ENCODE measurements at regions not wholly inside any gene's neighbourhood (a gene's known extent, or its start where the extent isn't known, plus 50 kb on each side); places are given as distances from the start of the nearest gene placed in this dataset.

DNA sequence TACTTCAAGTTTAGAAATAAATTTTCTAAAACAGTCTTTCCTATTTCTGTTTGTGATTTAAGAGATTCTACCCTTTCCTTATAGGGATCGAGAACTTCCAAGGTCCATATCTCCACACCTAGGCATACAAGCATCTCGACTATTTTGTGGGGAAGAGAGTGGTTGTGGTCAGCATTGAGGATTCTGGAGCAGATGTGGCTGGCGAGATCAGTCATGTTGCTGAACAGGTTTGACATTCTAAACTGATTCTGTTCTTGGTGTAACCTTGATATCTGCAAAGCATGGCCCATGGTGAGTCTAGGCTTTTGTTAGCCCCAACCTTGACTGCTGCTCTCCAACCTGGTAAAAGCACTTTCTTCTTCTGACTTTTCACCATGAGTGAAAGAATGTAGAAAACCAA, 167.6 kb upstream of the POGK start:
- no peaks in the 10 kb centered on the region for H3K79me2 ChIP-seq (ENCODE audit: low read length)
- H3K27ac ChIP-seq (ENCODE audit: low read length), result no peak overlapping the region
- H4K20me1 ChIP-seq (ENCODE audit: insufficient read depth, low read length), result no peaks in the 10 kb centered on the region
- TF ChIP-seq, protein P1, sequence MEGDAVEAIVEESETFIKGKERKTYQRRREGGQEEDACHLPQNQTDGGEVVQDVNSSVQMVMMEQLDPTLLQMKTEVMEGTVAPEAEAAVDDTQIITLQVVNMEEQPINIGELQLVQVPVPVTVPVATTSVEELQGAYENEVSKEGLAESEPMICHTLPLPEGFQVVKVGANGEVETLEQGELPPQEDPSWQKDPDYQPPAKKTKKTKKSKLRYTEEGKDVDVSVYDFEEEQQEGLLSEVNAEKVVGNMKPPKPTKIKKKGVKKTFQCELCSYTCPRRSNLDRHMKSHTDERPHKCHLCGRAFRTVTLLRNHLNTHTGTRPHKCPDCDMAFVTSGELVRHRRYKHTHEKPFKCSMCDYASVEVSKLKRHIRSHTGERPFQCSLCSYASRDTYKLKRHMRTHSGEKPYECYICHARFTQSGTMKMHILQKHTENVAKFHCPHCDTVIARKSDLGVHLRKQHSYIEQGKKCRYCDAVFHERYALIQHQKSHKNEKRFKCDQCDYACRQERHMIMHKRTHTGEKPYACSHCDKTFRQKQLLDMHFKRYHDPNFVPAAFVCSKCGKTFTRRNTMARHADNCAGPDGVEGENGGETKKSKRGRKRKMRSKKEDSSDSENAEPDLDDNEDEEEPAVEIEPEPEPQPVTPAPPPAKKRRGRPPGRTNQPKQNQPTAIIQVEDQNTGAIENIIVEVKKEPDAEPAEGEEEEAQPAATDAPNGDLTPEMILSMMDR (IDR thresholded peaks at IDR 0.05; ENCODE audit: low read length), result no peak
- no peak for TF ChIP-seq EZH2phosphoT487 (IDR thresholded peaks at IDR 0.05; ENCODE audit: low read length)
- TF ChIP-seq EZH2 (optimal IDR thresholded peaks at IDR 0.05; ENCODE audit: low read depth, low read length), result no peak
- no peak overlapping the region for H3K4me3 ChIP-seq (ENCODE audit: low read length)
- no peak overlapping the region for H3K9ac ChIP-seq (ENCODE audit: low read length)
- no peak overlapping the region for H2AFZ ChIP-seq (ENCODE audit: low read length)
- no peak overlapping the region for H3K4me2 ChIP-seq (ENCODE audit: low read depth, low read length)
- H3K9me2 ChIP-seq (replicated peaks; ENCODE audit: insufficient read depth, low read length), result no peaks in the 10 kb centered on the region
- no peaks in the 10 kb centered on the region for H3K36me3 ChIP-seq (replicated peaks; ENCODE audit: insufficient read depth, low read length)
- DNase-seq, result no peak
- H3F3A ChIP-seq (ENCODE audit: insufficient read depth, low read length), result no peaks in the 10 kb centered on the region
- peaks cover 5% of the 10 kb centered on the region for H3K4me1 ChIP-seq (ENCODE audit: low read length)
- no peaks in the 10 kb centered on the region for H3K27me3 ChIP-seq (replicated peaks; ENCODE audit: insufficient read depth, low read length)
- H3K9me3 ChIP-seq (replicated peaks; ENCODE audit: insufficient read depth, low read length), result no peaks in the 10 kb centered on the region

DNA sequence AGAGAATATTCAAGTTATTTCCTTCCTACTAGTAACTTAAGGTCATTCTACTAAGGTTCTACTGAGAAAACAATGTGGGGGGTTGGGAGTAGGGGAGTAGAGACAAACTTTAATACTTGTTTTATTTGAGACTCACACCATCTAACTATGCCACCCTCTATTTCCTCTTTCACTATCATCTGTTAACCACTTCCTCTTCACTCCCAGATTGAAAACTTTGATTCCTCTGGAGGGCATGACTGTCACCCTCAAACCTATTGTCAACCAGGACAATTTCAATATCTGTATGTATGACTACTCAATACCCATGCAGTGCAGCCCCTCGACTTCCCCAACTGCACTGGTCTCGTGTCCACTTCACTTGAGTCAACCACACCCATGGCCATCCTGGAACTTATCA, 165.6 kb upstream of the POGK start:
- no peaks in the 10 kb centered on the region for H4K20me1 ChIP-seq (ENCODE audit: insufficient read depth, low read length)
- H3K4me1 ChIP-seq (ENCODE audit: low read length), result peaks cover 5% of the 10 kb centered on the region
- H3K9me2 ChIP-seq (replicated peaks; ENCODE audit: insufficient read depth, low read length), result no peaks in the 10 kb centered on the region
- TF ChIP-seq, protein P1 (IDR thresholded peaks at IDR 0.05; ENCODE audit: low read length), result no peak
- TF ChIP-seq EZH2 (optimal IDR thresholded peaks at IDR 0.05; ENCODE audit: low read depth, low read length) (no peak), EZH2phosphoT487 (IDR thresholded peaks at IDR 0.05; ENCODE audit: low read length) (no peak)
- no peaks in the 10 kb centered on the region for H3F3A ChIP-seq (ENCODE audit: insufficient read depth, low read length)
- no peaks in the 10 kb centered on the region for H3K36me3 ChIP-seq (replicated peaks; ENCODE audit: insufficient read depth, low read length)
- no peak for DNase-seq
- no peak overlapping the region for H3K9ac ChIP-seq (ENCODE audit: low read length)
- no peak overlapping the region for H2AFZ ChIP-seq (ENCODE audit: low read length)
- no peak overlapping the region for H3K4me2 ChIP-seq (ENCODE audit: low read depth, low read length)
- H3K27ac ChIP-seq (ENCODE audit: low read length), result no peak overlapping the region
- no peaks in the 10 kb centered on the region for H3K79me2 ChIP-seq (ENCODE audit: low read length)
- no peak overlapping the region for H3K4me3 ChIP-seq (ENCODE audit: low read length)
- H3K9me3 ChIP-seq (replicated peaks; ENCODE audit: insufficient read depth, low read length), result no peaks in the 10 kb centered on the region
- H3K27me3 ChIP-seq (replicated peaks; ENCODE audit: insufficient read depth, low read length), result no peaks in the 10 kb centered on the region

DNA sequence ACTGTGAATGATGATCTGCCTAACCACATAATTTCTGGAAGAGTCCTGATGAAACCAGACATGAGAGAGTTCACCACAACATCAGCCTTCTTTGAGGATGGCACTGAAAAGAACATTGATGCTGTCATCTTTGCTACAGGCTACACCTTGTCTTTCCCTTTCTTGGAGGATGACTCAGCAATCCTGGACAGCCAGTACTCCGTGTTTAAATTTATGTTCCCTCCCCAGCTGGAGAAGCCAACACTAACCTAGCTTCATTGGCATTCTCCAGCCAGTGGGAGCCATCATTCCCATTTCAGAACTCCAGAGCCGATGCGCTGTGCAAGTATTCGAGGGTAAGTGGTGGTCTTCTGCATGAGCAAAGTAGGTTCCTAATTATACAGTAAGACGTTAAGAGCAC, 164.1 kb upstream of the POGK start:
- no peak overlapping the region for H3K9ac ChIP-seq (ENCODE audit: low read length)
- TF ChIP-seq EZH2phosphoT487 (IDR thresholded peaks at IDR 0.05; ENCODE audit: low read length) (no peak), EZH2 (optimal IDR thresholded peaks at IDR 0.05; ENCODE audit: low read depth, low read length) (no peak)
- TF ChIP-seq, protein P1 (IDR thresholded peaks at IDR 0.05; ENCODE audit: low read length), result no peak
- no peak overlapping the region for H2AFZ ChIP-seq (ENCODE audit: low read length)
- no peak overlapping the region for H3K4me2 ChIP-seq (ENCODE audit: low read depth, low read length)
- no peaks in the 10 kb centered on the region for H3K79me2 ChIP-seq (ENCODE audit: low read length)
- no peak overlapping the region for H3K4me3 ChIP-seq (ENCODE audit: low read length)
- no peaks in the 10 kb centered on the region for H4K20me1 ChIP-seq (ENCODE audit: insufficient read depth, low read length)
- H3K36me3 ChIP-seq (replicated peaks; ENCODE audit: insufficient read depth, low read length), result no peaks in the 10 kb centered on the region
- H3K27me3 ChIP-seq (replicated peaks; ENCODE audit: insufficient read depth, low read length), result no peaks in the 10 kb centered on the region
- H3K4me1 ChIP-seq (ENCODE audit: low read length), result peaks cover 5% of the 10 kb centered on the region
- DNase-seq, result no peak
- no peaks in the 10 kb centered on the region for H3F3A ChIP-seq (ENCODE audit: insufficient read depth, low read length)
- H3K9me3 ChIP-seq (replicated peaks; ENCODE audit: insufficient read depth, low read length), result no peaks in the 10 kb centered on the region
- H3K27ac ChIP-seq (ENCODE audit: low read length), result no peak overlapping the region
- H3K9me2 ChIP-seq (replicated peaks; ENCODE audit: insufficient read depth, low read length), result no peaks in the 10 kb centered on the region

All from MM.1S (cell line).